SH-SY5Y (cell line): ENCODE measurements at regions not wholly inside any gene's neighbourhood (a gene's known extent, or its start where the extent isn't known, plus 50 kb on each side); places are given as distances from the start of the nearest gene placed in this dataset.

Experiments
- GATA2 ChIP-seq: IDR thresholded peaks from 2 replicates; pipeline ENCODE4 v1.6.1; 2011; ENCODE audit warnings: mild to moderate bottlenecking, low read depth, low read length
- GATA3 ChIP-seq: IDR thresholded peaks from 2 replicates; pipeline ENCODE4 v1.6.1; 2011; ENCODE audit warnings: low read depth, mild to moderate bottlenecking, low read length, moderate library complexity

DNA sequence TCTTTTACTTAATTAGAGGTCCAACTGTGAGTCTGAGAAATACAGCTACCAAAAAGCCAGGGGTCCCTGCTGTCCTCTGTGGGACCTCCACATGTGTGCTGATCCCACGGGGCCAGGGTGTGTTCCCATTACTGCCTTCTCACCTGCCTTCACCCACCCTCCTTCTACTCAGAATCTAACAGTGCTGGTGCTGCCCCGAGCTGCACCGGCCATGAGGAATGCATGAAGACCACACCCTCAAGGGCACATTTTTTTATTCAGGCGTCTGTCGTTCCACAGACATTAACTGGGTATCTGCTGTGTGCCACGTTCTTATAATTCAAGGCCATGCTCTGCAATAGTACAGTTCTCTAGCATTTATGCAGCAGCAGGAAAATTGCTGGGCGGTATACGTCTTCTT lies 188.5 kb upstream of the PFKP start:
- TF ChIP-seq GATA2 (no peak), GATA3 (no peak)
